ENCODE measurements at regions not wholly inside any gene's neighbourhood (a gene's known extent, or its start where the extent isn't known, plus 50 kb on each side); places are given as distances from the start of the nearest gene placed in this dataset.

DNA sequence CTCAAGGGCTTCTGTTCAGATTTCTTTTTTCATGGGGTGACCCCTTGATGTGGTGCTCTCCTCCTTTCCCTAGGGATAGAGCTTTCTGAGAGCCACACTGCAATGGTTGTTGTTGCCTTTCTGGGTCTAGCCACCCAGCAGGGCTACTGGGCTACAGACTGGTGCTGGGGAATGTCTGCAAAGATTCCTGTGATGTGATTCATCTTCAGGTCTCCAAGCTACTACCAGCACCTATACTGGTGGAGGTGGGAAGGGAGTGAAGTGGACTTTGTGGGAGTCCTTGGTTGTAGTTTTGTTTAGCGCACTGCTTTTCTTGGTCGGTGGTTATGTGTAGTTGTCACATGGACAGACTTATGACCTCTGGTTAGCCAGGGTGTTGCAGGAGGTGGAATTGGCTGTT is 392.3 kb upstream of the CNTN6 start:
- Histone ChIP-seq H4K5ac (ENCODE audit: insufficient read length, low read depth, low read length) (no peak overlapping the region), H3K4me3 (ENCODE audit: extremely low read depth in 1 of 4, insufficient read depth in 2 of 4, low read depth in 3 of 4, low read length in 4 of 4) (no peak overlapping the region), H2AK5ac (ENCODE audit: low read depth, low read length) (no peak overlapping the region), H3K23ac (ENCODE audit: insufficient read length) (no peak overlapping the region), H3K9me3 (ENCODE audit: insufficient read depth in 2 of 2, low read depth in 1 of 2, low read length in 1 of 2) (no peaks in the 10 kb centered on the region), H3K4me1 (replicated peaks in 1 of 4; ENCODE audit: control insufficient read depth in 3 of 4, insufficient read depth in 4 of 4, low read length in 3 of 4) (no peaks in the 10 kb centered on the region), H3K79me1 (ENCODE audit: low read depth, low read length) (no peaks in the 10 kb centered on the region), H2BK20ac (ENCODE audit: low read length) (no peak overlapping the region), H2BK5ac (ENCODE audit: low read depth, low read length) (no peak overlapping the region), H3K23me2 (ENCODE audit: low read depth, low read length) (no peaks in the 10 kb centered on the region), H3K36me3 (ENCODE audit: control insufficient read depth in 2 of 4, insufficient read depth in 4 of 4, low read length in 3 of 4) (no peaks in the 10 kb centered on the region), H3K18ac (ENCODE audit: extremely low read depth, low read length) (no peak overlapping the region), H4K20me1 (replicated peaks in 1 of 2; ENCODE audit: control insufficient read depth in 1 of 2, insufficient read depth in 2 of 2, low read length in 2 of 2) (no peaks in the 10 kb centered on the region), H3K79me2 (ENCODE audit: control insufficient read depth in 1 of 2, insufficient read depth in 2 of 2, low read length in 2 of 2) (no peaks in the 10 kb centered on the region), H4K8ac (ENCODE audit: extremely low read depth, insufficient read depth, low read length) (no peak overlapping the region), H3K4ac (replicated peaks; ENCODE audit: insufficient read length, low read depth, low read length) (no peak overlapping the region), H3K14ac (ENCODE audit: insufficient read length) (no peak overlapping the region), H2BK12ac (ENCODE audit: low read depth, low read length) (no peak overlapping the region), H2BK15ac (ENCODE audit: low read length) (no peak overlapping the region), H3K9ac (replicated peaks in 1 of 4; ENCODE audit: extremely low read depth in 1 of 4, low read depth in 3 of 4, low read length in 3 of 4) (no peak overlapping the region), H3K27ac (ENCODE audit: low read depth, low read length) (no peak overlapping the region), H2BK120ac (replicated peaks; ENCODE audit: low read depth, low read length) (no peak overlapping the region), H3K4me2 (ENCODE audit: insufficient read depth in 1 of 2, low read depth in 2 of 2, low read length in 2 of 2) (no peak overlapping the region), H4K91ac (replicated peaks; ENCODE audit: insufficient read length, low read length) (no peak overlapping the region), H2AFZ (ENCODE audit: low read length) (no peak overlapping the region), H3K27me3 (replicated peaks in 1 of 4; ENCODE audit: control insufficient read depth in 3 of 4, extremely low read depth in 1 of 4, insufficient read depth in 3 of 4, low read length in 3 of 4) (no peaks in the 10 kb centered on the region), H3K56ac (replicated peaks; ENCODE audit: insufficient read length, low read depth, low read length) (no peak overlapping the region)
- CTCF ChIA-PET (ENCODE audit: partially characterized antibody): interaction anchor here (0.6 to 0.7 kb wide), 2 partner anchors 18 to 149 kb away, joined by 3 read pairs; no protein-coding TSS in a partner anchor
- DNase-seq (ENCODE audit: low read depth in 1 of 2, low spot score in 2 of 2) (no peak), FAIRE-seq (no peak)
- 92% methylated on average over 2 of the region's 2 CpGs; no CpG with 5 or more reads in 1 of the 2 experiments for WGBS, 2 experiments (ENCODE audit: extremely low coverage in 1 of 2, insufficient coverage in 1 of 2, insufficient read length in 1 of 2, insufficient replicate concordance in 2 of 2, low coverage in 1 of 2, low lambda C conversion rate in 2 of 2, missing lambda C conversion rate in 1 of 2)
- TF ChIP-seq HDAC2 (IDR thresholded peaks at IDR 0.05; ENCODE audit: borderline replicate concordance in 1 of 2, low read depth in 2 of 2, low read length in 2 of 2) (no peak), JUND (IDR thresholded peaks at IDR 0.05; ENCODE audit: low read length) (no peak), NRF1 (IDR thresholded peaks at IDR 0.05; ENCODE audit: low read depth, low read length) (no peak), SP1 (IDR thresholded peaks at IDR 0.05; ENCODE audit: low read depth, low read length) (no peak), CHD2 (IDR thresholded peaks at IDR 0.05; ENCODE audit: low read length) (no peak)
- TF ChIP-seq, protein P1, sequence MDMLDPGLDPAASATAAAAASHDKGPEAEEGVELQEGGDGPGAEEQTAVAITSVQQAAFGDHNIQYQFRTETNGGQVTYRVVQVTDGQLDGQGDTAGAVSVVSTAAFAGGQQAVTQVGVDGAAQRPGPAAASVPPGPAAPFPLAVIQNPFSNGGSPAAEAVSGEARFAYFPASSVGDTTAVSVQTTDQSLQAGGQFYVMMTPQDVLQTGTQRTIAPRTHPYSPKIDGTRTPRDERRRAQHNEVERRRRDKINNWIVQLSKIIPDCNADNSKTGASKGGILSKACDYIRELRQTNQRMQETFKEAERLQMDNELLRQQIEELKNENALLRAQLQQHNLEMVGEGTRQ (IDR thresholded peaks at IDR 0.05; ENCODE audit: low read length): no peak
- POLR2A ChIA-PET (ENCODE audit: partially characterized antibody): no interaction called here

All from H1 (cell line).